Epithelial cell of prostate (primary cell): ENCODE measurements at regions not wholly inside any gene's neighbourhood (a gene's known extent, or its start where the extent isn't known, plus 50 kb on each side); places are given as distances from the start of the nearest gene placed in this dataset.

Source experiments
- DNase-seq: peaks from one replicate; pipeline ENCODE4 v3.0.0-alpha.2; 2011; ENCODE audit warnings: low read depth, low spot score
- H3K27ac ChIP-seq: fragments of 450-650 bp; 2 replicates; pipeline ENCODE4 v1.5.1; 2017; ENCODE audit warnings: mild to moderate bottlenecking

- DNase-seq = no peak
- H3K27ac ChIP-seq = no peak overlapping the region
Observed at GRCh38 chr6:25010902-25011625, 75.3 kb upstream of the RIPOR2 start.

- no peak overlapping the region for H3K27ac ChIP-seq
- DNase-seq = no peak
Observed at GRCh38 chr6:25012657-25013056, 76.9 kb upstream of the RIPOR2 start.

GRCh38 chr6:25013246-25013645, 77.5 kb upstream of the RIPOR2 start:
- H3K27ac ChIP-seq = no peak overlapping the region
- DNase-seq = no peak

- DNase-seq = no peak
- H3K27ac ChIP-seq = no peak overlapping the region
Observed at GRCh38 chr6:25014369-25014768, 78.6 kb upstream of the RIPOR2 start.

GRCh38 chr6:25014791-25015560, 79.2 kb upstream of the RIPOR2 start:
- no peak overlapping the region for H3K27ac ChIP-seq
- DNase-seq = no peak

- no peak overlapping the region for H3K27ac ChIP-seq
- DNase-seq = no peak
Observed at GRCh38 chr6:25016014-25016720, 80.4 kb upstream of the RIPOR2 start.

- H3K27ac ChIP-seq = peak overlapping the region; percentile 86
Observed at GRCh38 chr6:25017486-25017885, 81.7 kb upstream of the RIPOR2 start.

GRCh38 chr6:25017932-25018567, 82.3 kb upstream of the RIPOR2 start:
- peak overlapping the region; percentile 86 for H3K27ac ChIP-seq
- peak; percentile 53 for DNase-seq

More at GRCh38 chr6:25017486-25017885, 81.7 kb upstream of the RIPOR2 start:
- DNase-seq = peak; percentile 40

GRCh38 chr6:25018568-25018954, 82.8 kb upstream of the RIPOR2 start:
- DNase-seq = no peak
- no peak overlapping the region for H3K27ac ChIP-seq

GRCh38 chr6:25022140-25022553, 86.4 kb upstream of the RIPOR2 start:
- DNase-seq = peak; percentile 53
- H3K27ac ChIP-seq = peak overlapping the region; percentile 20

GRCh38 chr6:25023781-25024180, 88.0 kb upstream of the RIPOR2 start:
- no peak overlapping the region for H3K27ac ChIP-seq
- no peak for DNase-seq

- H3K27ac ChIP-seq = peak overlapping the region; percentile 4
Observed at GRCh38 chr6:25024821-25025220, 89.1 kb upstream of the RIPOR2 start.

GRCh38 chr6:25025248-25025918, 89.6 kb upstream of the RIPOR2 start:
- peak overlapping the region; percentile 4 for H3K27ac ChIP-seq
- DNase-seq = no peak

More at GRCh38 chr6:25024821-25025220, 89.1 kb upstream of the RIPOR2 start:
- DNase-seq = no peak

- H3K27ac ChIP-seq = peak overlapping the region; percentile 4
- DNase-seq = no peak
Observed at GRCh38 chr6:25025919-25026301, 90.2 kb upstream of the RIPOR2 start.

GRCh38 chr6:25026723-25027122, 91.0 kb upstream of the RIPOR2 start:
- DNase-seq = no peak
- H3K27ac ChIP-seq = no peak overlapping the region

- no peak for DNase-seq
- no peak overlapping the region for H3K27ac ChIP-seq
Observed at GRCh38 chr6:25027221-25027916, 91.6 kb upstream of the RIPOR2 start.

- no peak for DNase-seq
- H3K27ac ChIP-seq = no peak overlapping the region
Observed at GRCh38 chr6:25028328-25028727, 92.6 kb upstream of the RIPOR2 start.

GRCh38 chr6:25032934-25033333, 97.2 kb upstream of the RIPOR2 start:
- no peak for DNase-seq
- no peak overlapping the region for H3K27ac ChIP-seq

GRCh38 chr6:25034431-25034921, 98.7 kb upstream of the RIPOR2 start:
- no peak overlapping the region for H3K27ac ChIP-seq
- DNase-seq = no peak
